Neuron (in vitro differentiated cells): ENCODE measurements at regions not wholly inside any gene's neighbourhood (a gene's known extent, or its start where the extent isn't known, plus 50 kb on each side); places are given as distances from the start of the nearest gene placed in this dataset.
"Not testable (repeated sequence)": the region's sequence is repeated elsewhere in the genome, so short reads cannot be mapped to it uniquely, and the experiment has no call there.

Experiments used
- H2AFZ ChIP-seq: one replicate; pipeline ENCODE4 v1.6.1; 2013; ENCODE audit warnings: low read depth, mild to moderate bottlenecking, inconsistent platforms, low read length, moderate library complexity
- H3K27me3 ChIP-seq: one replicate; pipeline ENCODE4 v1.6.1; 2013; ENCODE audit warnings: low read length; ENCODE audit not compliant: insufficient read depth
- H3K36me3 ChIP-seq: one replicate; pipeline ENCODE4 v1.6.1; 2013; ENCODE audit warnings: low read length; ENCODE audit not compliant: insufficient read depth
- H3K4me1 ChIP-seq: one replicate; pipeline ENCODE4 v1.6.1; 2013; ENCODE audit warnings: low read length; ENCODE audit not compliant: insufficient read depth
- H3K4me3 ChIP-seq: 2 replicates; pipeline ENCODE4 v1.5.1; 2013; ENCODE audit warnings: mild to moderate bottlenecking, low read length, moderate library complexity
- H3K9me3 ChIP-seq: one replicate; pipeline ENCODE4 v1.6.1; 2013; ENCODE audit warnings: low read length

GRCh38 chr6:69456086-69456485 is 340.7 kb downstream of the LMBRD1 start:
- peak overlapping the region; percentile 84 for H2AFZ ChIP-seq
- no peak overlapping the region for H3K4me3 ChIP-seq
- peaks cover 16% of the 10 kb centered on the region for H3K4me1 ChIP-seq

DNA sequence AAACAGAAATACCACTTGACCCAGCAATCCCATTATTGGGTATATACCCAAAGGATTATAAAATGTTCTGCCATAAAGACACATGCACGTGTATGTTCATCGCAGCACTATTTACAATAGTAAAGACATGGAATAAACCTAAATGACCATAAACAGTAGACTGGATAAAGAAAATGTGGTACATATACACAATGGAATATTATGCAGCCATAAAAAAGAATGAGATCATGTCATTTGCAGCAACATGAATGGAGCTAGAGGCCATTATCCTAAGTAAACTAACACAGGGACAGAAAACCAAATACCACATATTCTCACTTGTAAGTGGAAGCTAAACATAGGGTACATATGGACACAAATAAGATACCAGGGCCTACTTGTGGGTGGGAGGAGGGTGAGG is 342.2 kb downstream of the LMBRD1 start:
- peaks cover 16% of the 10 kb centered on the region for H3K4me1 ChIP-seq
- not testable (repeated sequence) for H2AFZ ChIP-seq, H3K4me3 ChIP-seq, H3K9me3 ChIP-seq, H3K36me3 ChIP-seq, H3K27me3 ChIP-seq

More at GRCh38 chr6:69456086-69456485, 340.7 kb downstream of the LMBRD1 start:
- H3K9me3 ChIP-seq = peaks cover under 1% of the 10 kb centered on the region
- H3K27me3 ChIP-seq = no peaks in the 10 kb centered on the region
- H3K36me3 ChIP-seq = no peaks in the 10 kb centered on the region

- H3K27me3 ChIP-seq, H3K4me3 ChIP-seq, H3K36me3 ChIP-seq, H3K4me1 ChIP-seq, H2AFZ ChIP-seq: not testable (repeated sequence)
- peaks cover 11% of the 10 kb centered on the region for H3K9me3 ChIP-seq
Observed at GRCh38 chr6:69450493-69450892, 346.3 kb downstream of the LMBRD1 start.

GRCh38 chr6:69449887-69450286 is 346.9 kb downstream of the LMBRD1 start:
- Histone ChIP-seq H3K4me3 (no peak overlapping the region), H3K9me3 (peaks cover 11% of the 10 kb centered on the region), H3K27me3 (no peaks in the 10 kb centered on the region), H3K4me1 (no peaks in the 10 kb centered on the region), H2AFZ (no peak overlapping the region), H3K36me3 (no peaks in the 10 kb centered on the region)
